ENCODE measurements at regions not wholly inside any gene's neighbourhood (a gene's known extent, or its start where the extent isn't known, plus 50 kb on each side); places are given as distances from the start of the nearest gene placed in this dataset.
"Not testable (repeated sequence)": the region's sequence is repeated elsewhere in the genome, so short reads cannot be mapped to it uniquely, and the experiment has no call there.

GRCh38 chr6:86782328-86782727 is 155.0 kb upstream of the HTR1E start:
- no peak for ATAC-seq (ENCODE audit: insufficient number of reproducible peaks, low FRiP score, low read depth)
- Histone ChIP-seq H3K27me3 (replicated peaks; ENCODE audit: insufficient read depth) (no peaks in the 10 kb centered on the region), H3K4me1 (ENCODE audit: control insufficient read depth in 1 of 2, low read depth in 2 of 2) (no peaks in the 10 kb centered on the region), H3K9me3 (no peaks in the 10 kb centered on the region), H3K36me3 (no peaks in the 10 kb centered on the region), H3K27ac (no peak overlapping the region), H3K4me3 (no peak overlapping the region)
- TF ChIP-seq CTCF (IDR thresholded peaks at IDR 0.05) = no peak
- DNase-seq (ENCODE audit: low spot score) = no peak

- no peak for ATAC-seq (ENCODE audit: insufficient number of reproducible peaks, low FRiP score, low read depth)
- no peaks in the 10 kb centered on the region for H3K27me3 ChIP-seq (replicated peaks; ENCODE audit: insufficient read depth)
- no peak for TF ChIP-seq CTCF (IDR thresholded peaks at IDR 0.05)
Observed at GRCh38 chr6:86780923-86781322, 156.4 kb upstream of the HTR1E start.

GRCh38 chr6:86775893-86776292 is 161.4 kb upstream of the HTR1E start:
- H3K27me3 ChIP-seq (replicated peaks; ENCODE audit: insufficient read depth) = no peaks in the 10 kb centered on the region
- no peaks in the 10 kb centered on the region for H3K36me3 ChIP-seq
- TF ChIP-seq CTCF (IDR thresholded peaks at IDR 0.05) = no peak
- H3K27ac ChIP-seq = no peak overlapping the region
- no peak overlapping the region for H3K4me3 ChIP-seq
- no peaks in the 10 kb centered on the region for H3K9me3 ChIP-seq
- no peak for ATAC-seq (ENCODE audit: insufficient number of reproducible peaks, low FRiP score, low read depth)
- DNase-seq (ENCODE audit: low spot score) = no peak
- no peaks in the 10 kb centered on the region for H3K4me1 ChIP-seq (ENCODE audit: control insufficient read depth in 1 of 2, low read depth in 2 of 2)

More at GRCh38 chr6:86780923-86781322, 156.4 kb upstream of the HTR1E start:
- no peak overlapping the region for H3K27ac ChIP-seq
- H3K4me1 ChIP-seq (ENCODE audit: control insufficient read depth in 1 of 2, low read depth in 2 of 2) = no peaks in the 10 kb centered on the region
- H3K9me3 ChIP-seq = no peaks in the 10 kb centered on the region
- no peak overlapping the region for H3K4me3 ChIP-seq
- no peak for DNase-seq (ENCODE audit: low spot score)
- H3K36me3 ChIP-seq = no peaks in the 10 kb centered on the region

- no peaks in the 10 kb centered on the region for H3K27me3 ChIP-seq (replicated peaks; ENCODE audit: insufficient read depth)
- no peaks in the 10 kb centered on the region for H3K9me3 ChIP-seq
- no peaks in the 10 kb centered on the region for H3K4me1 ChIP-seq (ENCODE audit: control insufficient read depth in 1 of 2, low read depth in 2 of 2)
- ATAC-seq (ENCODE audit: insufficient number of reproducible peaks, low FRiP score, low read depth) (no peak), DNase-seq (ENCODE audit: low spot score) (no peak)
- no peak overlapping the region for H3K27ac ChIP-seq
- TF ChIP-seq CTCF (IDR thresholded peaks at IDR 0.05) = no peak
- no peak overlapping the region for H3K4me3 ChIP-seq
- H3K36me3 ChIP-seq = no peaks in the 10 kb centered on the region
Observed at GRCh38 chr6:86765211-86765610, 172.1 kb upstream of the HTR1E start.

- not testable (repeated sequence) for H3K4me1 ChIP-seq (ENCODE audit: control insufficient read depth in 1 of 2, low read depth in 2 of 2); ATAC-seq (ENCODE audit: insufficient number of reproducible peaks, low FRiP score, low read depth); H3K27ac ChIP-seq; H3K4me3 ChIP-seq; H3K36me3 ChIP-seq; DNase-seq (ENCODE audit: low spot score); H3K9me3 ChIP-seq; H3K27me3 ChIP-seq (replicated peaks; ENCODE audit: insufficient read depth)
Observed at GRCh38 chr6:86759953-86760352, 177.4 kb upstream of the HTR1E start.

GRCh38 chr6:86756640-86757229 is 180.6 kb upstream of the HTR1E start:
- Histone ChIP-seq H3K27me3 (replicated peaks; ENCODE audit: insufficient read depth) (no peaks in the 10 kb centered on the region), H3K9me3 (no peaks in the 10 kb centered on the region), H3K36me3 (no peaks in the 10 kb centered on the region), H3K4me1 (ENCODE audit: control insufficient read depth in 1 of 2, low read depth in 2 of 2) (no peaks in the 10 kb centered on the region), H3K4me3 (no peak overlapping the region), H3K27ac (no peak overlapping the region)
- no peak for DNase-seq (ENCODE audit: low spot score)
- ATAC-seq (ENCODE audit: insufficient number of reproducible peaks, low FRiP score, low read depth) = no peak
- no peak for TF ChIP-seq CTCF (IDR thresholded peaks at IDR 0.05)

Measured in thoracic aorta (tissue), 2 donors.